Spleen (tissue), 7 donors: ENCODE measurements at regions not wholly inside any gene's neighbourhood (a gene's known extent, or its start where the extent isn't known, plus 50 kb on each side); places are given as distances from the start of the nearest gene placed in this dataset.

ENCODE experiments used
- CTCF ChIP-seq, 11 experiments: fragments of 200-600 bp in 7 of 11; fragments of 450-650 bp in 4 of 11; sonication (generic) in 4 of 11; IDR thresholded peaks in 8 of 11; conservative IDR thresholded peaks in 3 of 11; 1 replicate in 7 of 11; 2 replicates in 4 of 11; pipeline versions ENCODE4 v1.4.0 to v1.8.0; 2016 to 2021; ENCODE audit warnings: antibody characterized with exemption in 11 of 11, inconsistent platforms in 4 of 11, mild to moderate bottlenecking in 1 of 11
- POLR2AphosphoS5 ChIP-seq, 3 donors: sonication (generic); formaldehyde crosslinking; IDR thresholded peaks; one replicate each; pipeline ENCODE4 v1.5.1; 2017; ENCODE audit warnings: antibody characterized with exemption in 3 of 3
- donor health status: DM: no; HTN: no; CAD: no; lungs with moderate emphysema.
- donor health status: DM: no; HTN: no; CAD: no.
- donor health status: DM: no; HTN: no; CAD: no.

GRCh38 chr6:132041706-132042105 is 90.5 kb upstream of the CCN2 start:
- TF ChIP-seq CTCF (IDR thresholded peaks at IDR 0.05 in 8 of 11, conservative IDR thresholded peaks at IDR 0.05 in 3 of 11) (no peak), POLR2AphosphoS5 (IDR thresholded peaks at IDR 0.05) (no peak)
